Osteocyte (in vitro differentiated cells): ENCODE measurements at regions not wholly inside any gene's neighbourhood (a gene's known extent, or its start where the extent isn't known, plus 50 kb on each side); places are given as distances from the start of the nearest gene placed in this dataset.

ENCODE experiments used
- DNase-seq: peaks from one replicate; pipeline ENCODE4 v3.0.0; 2021; ENCODE audit warnings: mixed read lengths; ENCODE audit not compliant: unreplicated experiment; ENCODE audit errors: extremely low spot score
- H3K27ac Mint-ChIP-seq: one replicate; pipeline ENCODE4 v1.8.0; 2021; ENCODE audit warnings: mild to moderate bottlenecking, mixed read lengths; ENCODE audit not compliant: unreplicated experiment
- H3K27me3 Mint-ChIP-seq: one replicate; pipeline ENCODE4 v1.8.0; 2021; ENCODE audit warnings: mixed read lengths; ENCODE audit not compliant: unreplicated experiment
- H3K36me3 Mint-ChIP-seq: one replicate; pipeline ENCODE4 v1.8.0; 2021; ENCODE audit warnings: mixed read lengths; ENCODE audit not compliant: unreplicated experiment
- H3K4me1 Mint-ChIP-seq: one replicate; pipeline ENCODE4 v1.8.0; 2021; ENCODE audit warnings: mixed read lengths; ENCODE audit not compliant: unreplicated experiment
- H3K4me3 Mint-ChIP-seq: one replicate; pipeline ENCODE4 v1.8.0; 2021; ENCODE audit warnings: mild to moderate bottlenecking, moderate library complexity, mixed read lengths; ENCODE audit not compliant: unreplicated experiment
- H3K9me3 Mint-ChIP-seq: one replicate; pipeline ENCODE4 v1.8.0; 2021; ENCODE audit warnings: mixed read lengths; ENCODE audit not compliant: unreplicated experiment
- TF ChIP-seq, protein P1 (sequence below): fragments of 200-600 bp; sonication (generic); IDR thresholded peaks from 2 replicates; pipeline ENCODE4 v1.5.0; 2021; ENCODE audit warnings: antibody characterized with exemption, mild to moderate bottlenecking, moderate library complexity

DNA sequence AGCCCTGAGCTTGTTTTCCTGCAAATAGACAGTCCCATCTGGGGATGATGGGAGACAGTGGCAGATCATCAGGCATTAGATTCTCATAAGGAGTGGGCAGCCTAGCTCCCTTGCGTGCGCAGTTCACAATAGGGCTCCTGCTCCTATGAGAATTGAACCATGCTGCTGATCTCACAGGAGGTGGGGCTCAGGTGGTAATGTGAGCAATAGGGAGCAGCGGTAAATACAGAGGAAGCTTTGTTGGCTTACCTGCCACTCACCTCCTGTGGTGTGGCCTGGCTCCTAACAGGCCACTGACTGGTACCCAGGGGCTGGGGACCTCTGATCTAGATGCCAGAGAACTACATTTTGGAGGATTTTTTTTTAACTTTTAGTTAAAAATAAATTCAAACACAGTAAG lies 434.8 kb upstream of the MKI67 start:
- Mint-ChIP-seq H3K27ac (no peak overlapping the region), H3K4me3 (no peak overlapping the region), H3K27me3 (no peaks in the 10 kb centered on the region), H3K36me3 (no peaks in the 10 kb centered on the region), H3K9me3 (peaks cover 38% of the 10 kb centered on the region), H3K4me1 (no peaks in the 10 kb centered on the region)
- TF ChIP-seq, protein P1, sequence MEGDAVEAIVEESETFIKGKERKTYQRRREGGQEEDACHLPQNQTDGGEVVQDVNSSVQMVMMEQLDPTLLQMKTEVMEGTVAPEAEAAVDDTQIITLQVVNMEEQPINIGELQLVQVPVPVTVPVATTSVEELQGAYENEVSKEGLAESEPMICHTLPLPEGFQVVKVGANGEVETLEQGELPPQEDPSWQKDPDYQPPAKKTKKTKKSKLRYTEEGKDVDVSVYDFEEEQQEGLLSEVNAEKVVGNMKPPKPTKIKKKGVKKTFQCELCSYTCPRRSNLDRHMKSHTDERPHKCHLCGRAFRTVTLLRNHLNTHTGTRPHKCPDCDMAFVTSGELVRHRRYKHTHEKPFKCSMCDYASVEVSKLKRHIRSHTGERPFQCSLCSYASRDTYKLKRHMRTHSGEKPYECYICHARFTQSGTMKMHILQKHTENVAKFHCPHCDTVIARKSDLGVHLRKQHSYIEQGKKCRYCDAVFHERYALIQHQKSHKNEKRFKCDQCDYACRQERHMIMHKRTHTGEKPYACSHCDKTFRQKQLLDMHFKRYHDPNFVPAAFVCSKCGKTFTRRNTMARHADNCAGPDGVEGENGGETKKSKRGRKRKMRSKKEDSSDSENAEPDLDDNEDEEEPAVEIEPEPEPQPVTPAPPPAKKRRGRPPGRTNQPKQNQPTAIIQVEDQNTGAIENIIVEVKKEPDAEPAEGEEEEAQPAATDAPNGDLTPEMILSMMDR: no peak
- DNase-seq: peak; percentile 36

DNA sequence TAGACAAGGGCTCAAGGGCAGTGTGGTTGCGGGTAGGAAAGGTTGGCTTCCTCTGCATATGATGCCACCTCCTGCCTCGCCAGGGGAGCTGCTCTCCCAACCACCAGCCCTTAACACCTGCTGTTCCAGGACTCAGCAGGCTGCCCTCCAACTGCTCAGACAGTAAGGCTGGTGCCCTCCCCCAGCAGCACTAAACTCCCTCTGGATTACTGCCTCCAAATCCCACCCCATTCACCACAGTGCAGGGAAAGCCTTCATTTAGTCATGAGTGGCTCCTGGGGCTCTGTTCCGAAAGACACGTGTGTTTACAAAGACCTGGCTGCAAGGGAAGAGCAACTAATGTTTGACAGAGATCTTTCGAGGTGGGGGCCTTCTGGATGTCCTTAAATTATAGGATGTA lies 437.2 kb upstream of the MKI67 start:
- peaks cover 33% of the 10 kb centered on the region for H3K9me3 Mint-ChIP-seq
- no peak overlapping the region for H3K27ac Mint-ChIP-seq
- H3K36me3 Mint-ChIP-seq: no peaks in the 10 kb centered on the region
- no peak overlapping the region for H3K4me3 Mint-ChIP-seq
- no peaks in the 10 kb centered on the region for H3K4me1 Mint-ChIP-seq
- TF ChIP-seq, protein P1: no peak
- DNase-seq: peak; percentile 67
- H3K27me3 Mint-ChIP-seq: no peaks in the 10 kb centered on the region

DNA sequence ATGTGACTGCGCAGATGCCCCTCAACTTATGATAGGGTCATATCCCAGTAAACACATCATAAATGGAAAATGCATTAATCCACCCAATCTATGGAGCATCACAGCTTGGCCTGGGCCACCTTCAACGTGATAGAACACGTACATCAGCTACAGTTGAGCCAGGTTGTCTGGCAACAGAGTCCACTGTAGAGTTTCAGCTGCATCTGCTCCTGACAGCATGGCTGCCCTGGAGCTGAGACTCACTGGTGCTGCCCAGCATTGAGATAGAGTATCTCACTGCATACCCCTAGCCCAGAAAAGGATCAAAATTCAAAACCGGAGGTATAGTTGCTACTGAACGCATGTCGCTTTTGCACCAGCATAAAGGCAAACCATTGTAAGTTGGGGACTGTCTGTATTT lies 437.7 kb upstream of the MKI67 start:
- DNase-seq: peak; percentile 60
- Mint-ChIP-seq H3K9me3 (peaks cover 33% of the 10 kb centered on the region), H3K27ac (no peak overlapping the region), H3K4me3 (no peak overlapping the region), H3K36me3 (no peaks in the 10 kb centered on the region), H3K4me1 (no peaks in the 10 kb centered on the region), H3K27me3 (no peaks in the 10 kb centered on the region)
- TF ChIP-seq, protein P1: no peak

DNA sequence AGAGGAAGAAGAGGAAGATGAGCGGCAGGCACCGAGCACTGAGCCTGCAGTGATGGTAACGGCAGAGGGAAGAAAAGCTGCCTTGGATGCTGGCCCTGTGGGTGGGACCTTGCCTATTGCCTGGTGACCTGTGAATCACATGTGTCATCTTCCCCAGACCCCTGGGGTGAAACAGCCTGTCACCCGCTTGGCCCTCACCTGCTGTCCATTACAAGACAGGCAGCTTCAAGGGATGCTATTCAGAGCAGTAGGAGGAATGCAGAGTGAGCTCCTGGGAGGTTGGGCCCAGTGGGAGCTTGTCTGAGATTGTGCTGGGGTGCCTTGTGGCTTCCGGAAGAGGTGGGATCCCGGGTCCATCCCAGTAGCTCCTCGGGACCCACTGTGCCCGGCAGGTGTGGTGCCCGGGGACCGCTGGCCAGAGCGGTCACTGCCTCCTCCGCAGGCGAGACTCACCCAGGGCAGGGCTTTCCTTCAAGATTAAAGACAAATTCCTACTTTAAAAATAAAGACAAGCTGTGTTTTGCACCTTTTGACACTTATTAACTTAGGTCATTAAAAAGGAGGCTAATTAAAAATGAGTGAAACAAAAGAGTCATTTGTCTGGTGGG lies 440.2 kb upstream of the MKI67 start:
- Mint-ChIP-seq H3K4me1 (no peaks in the 10 kb centered on the region), H3K4me3 (no peak overlapping the region), H3K36me3 (no peaks in the 10 kb centered on the region), H3K27me3 (no peaks in the 10 kb centered on the region), H3K27ac (no peak overlapping the region), H3K9me3 (peaks cover 25% of the 10 kb centered on the region)
- DNase-seq: peak; percentile 76
- TF ChIP-seq, protein P1: no peak

DNA sequence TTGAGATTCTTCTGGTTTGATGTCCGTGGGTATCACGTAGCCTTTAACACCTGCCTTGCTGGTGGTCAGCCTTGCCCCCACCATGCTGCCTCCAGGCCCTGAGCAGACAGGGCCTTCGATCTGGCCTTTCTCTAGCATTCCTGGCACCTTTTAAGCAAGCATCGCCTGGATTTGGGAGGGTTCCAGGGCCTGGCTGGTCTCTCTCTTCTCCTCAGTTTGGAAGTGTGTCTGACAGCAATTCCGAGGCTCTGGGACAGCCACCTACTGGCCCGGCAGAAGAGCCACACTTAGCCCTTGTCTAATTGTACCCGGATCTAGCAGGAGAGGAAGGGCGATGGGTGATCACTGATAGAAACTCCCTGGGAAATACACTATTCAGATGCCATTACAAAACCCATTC lies 441.3 kb upstream of the MKI67 start:
- no peaks in the 10 kb centered on the region for H3K4me1 Mint-ChIP-seq
- no peak overlapping the region for H3K4me3 Mint-ChIP-seq
- DNase-seq: peak; percentile 48
- H3K36me3 Mint-ChIP-seq: no peaks in the 10 kb centered on the region
- H3K27me3 Mint-ChIP-seq: no peaks in the 10 kb centered on the region
- TF ChIP-seq, protein P1: no peak
- no peak overlapping the region for H3K27ac Mint-ChIP-seq
- H3K9me3 Mint-ChIP-seq: peaks cover 19% of the 10 kb centered on the region
